HCT116 (cell line): ENCODE measurements at regions not wholly inside any gene's neighbourhood (a gene's known extent, or its start where the extent isn't known, plus 50 kb on each side); places are given as distances from the start of the nearest gene placed in this dataset.

Experiments used
- ATAC-seq: fragments of 200-7000 bp; cut with Tn5 transposase; 2 replicates; pipeline ENCODE4 v1.9.1; 2020; ENCODE audit warnings: mild to moderate bottlenecking, moderate library complexity
- BruUV-seq: library from RNA; stranded (reverse); fragments of 400-500 nt; replicated peaks from 2 replicates; lab custom pipeline; 2021; lab: Mats Ljungman, UMichigan
- CTCF ChIA-PET: fragments of 300-600 bp; sonication (Branson Sonifier 250); formaldehyde crosslinking; loops from one replicate; lab custom pipeline; 2021; ENCODE audit warnings: antibody characterized with exemption; lab: Charles Lee
- POLR2A ChIA-PET: fragments of 300-600, 350-600 bp; sonication (Branson Sonifier 250); formaldehyde crosslinking; loops from one replicate; lab custom pipeline; 2021; ENCODE audit warnings: antibody characterized with exemption; lab: Charles Lee
- RAD21 ChIA-PET, 2 experiments: fragments of 300-600 bp; sonication (Branson Sonifier 250); formaldehyde crosslinking; loops; one replicate each; lab custom pipeline; 2023; ENCODE audit warnings: low total read pairs in 2 of 2; ENCODE audit not compliant: uncharacterized antibody in 2 of 2, unreplicated experiment in 2 of 2, low non-redundant PET in 1 of 2; lab: Charles Lee
- DNase-seq: peaks from one replicate; pipeline ENCODE4 v3.0.0-alpha.2; 2010; ENCODE audit warnings: low read depth, low spot score
- H2AFZ ChIP-seq: fragments of 200-600 bp; shearing (Covaris generic), sonication (generic); 2 replicates; pipeline ENCODE4 v1.6.1; 2017; ENCODE audit warnings: low read depth, mixed run types, mixed read lengths, antibody characterized with exemption, low read length; ENCODE audit not compliant: poor library complexity, severe bottlenecking
- H3K27ac ChIP-seq: 2 replicates; pipeline ENCODE4 v1.5.1; 2012; ENCODE audit warnings: low read depth, low read length
- H3K27me3 ChIP-seq: fragments of 200-600 bp; sonication (generic); 2 replicates; pipeline ENCODE4 v1.6.1; 2016; ENCODE audit warnings: mixed run types, low read length, mixed read lengths; ENCODE audit not compliant: insufficient read depth
- H3K36me3 ChIP-seq, 2 experiments: fragments of 200-500 bp in 1 of 2; fragments of 200-600 bp in 1 of 2; sonication (Bioruptor generic) in 1 of 2; sonication (generic) in 1 of 2; 2 replicates each; pipeline versions ENCODE4 v1.5.1 to v1.6.1; 2014 to 2016; ENCODE audit warnings: low read length in 2 of 2, inconsistent platforms in 1 of 2, mixed read lengths in 1 of 2, mixed run types in 1 of 2; ENCODE audit not compliant: insufficient read depth in 2 of 2, control insufficient read depth in 1 of 2
- H3K4me1 ChIP-seq, 2 experiments: fragments of 200-600 bp in 1 of 2; sonication (generic) in 1 of 2; 2 replicates each; pipeline versions ENCODE4 v1.5.1 to v1.6.1; 2012 to 2017; ENCODE audit warnings: low read length in 2 of 2, inconsistent platforms in 1 of 2, mild to moderate bottlenecking in 1 of 2, mixed read lengths in 1 of 2, mixed run types in 1 of 2, moderate library complexity in 1 of 2; ENCODE audit not compliant: insufficient read depth in 2 of 2, control insufficient read depth in 1 of 2
- H3K4me2 ChIP-seq: fragments of 200-600 bp; sonication (generic); 2 replicates; pipeline ENCODE4 v1.6.1; 2017; ENCODE audit warnings: mixed run types, low read length, mixed read lengths
- H3K4me3 ChIP-seq, 2 experiments: fragments of 200-600 bp in 1 of 2; sonication (generic) in 1 of 2; replicated peaks in 1 of 2; 2 replicates each; pipeline ENCODE4 v1.5.1; 2011 to 2016; ENCODE audit warnings: low read length in 2 of 2, control low read depth in 1 of 2, low read depth in 1 of 2, mild to moderate bottlenecking in 1 of 2, mixed read lengths in 1 of 2, mixed run types in 1 of 2
- H3K79me2 ChIP-seq: fragments of 200-600 bp; sonication (generic); 2 replicates; pipeline ENCODE4 v1.6.1; 2017; ENCODE audit warnings: mild to moderate bottlenecking, mixed run types, low read length, moderate library complexity, mixed read lengths; ENCODE audit not compliant: insufficient read depth
- H3K9ac ChIP-seq: fragments of 200-600 bp; sonication (generic); 2 replicates; pipeline ENCODE4 v1.6.1; 2016; ENCODE audit warnings: low read length, mixed read lengths
- H3K9me2 ChIP-seq: fragments of 200-600 bp; sonication (generic), shearing (Covaris generic); 2 replicates; pipeline ENCODE4 v1.6.1; 2017; ENCODE audit warnings: mixed run types, mild to moderate bottlenecking, moderate library complexity; ENCODE audit not compliant: insufficient read depth
- H3K9me3 ChIP-seq, 2 experiments: fragments of 200-500 bp in 1 of 2; fragments of 200-600 bp in 1 of 2; sonication (Bioruptor generic) in 1 of 2; sonication (generic) in 1 of 2; 2 replicates each; pipeline ENCODE4 v1.6.1; 2014 to 2017; ENCODE audit warnings: low read length in 2 of 2, mixed read lengths in 2 of 2, inconsistent platforms in 1 of 2, low read depth in 1 of 2, mild to moderate bottlenecking in 1 of 2, mixed run types in 1 of 2, moderate library complexity in 1 of 2; ENCODE audit not compliant: control insufficient read depth in 1 of 2, insufficient read depth in 1 of 2
- H4K20me1 ChIP-seq: fragments of 200-600 bp; sonication (generic), shearing (Covaris generic); 2 replicates; pipeline ENCODE4 v1.6.1; 2017; ENCODE audit warnings: mixed run types, mild to moderate bottlenecking, moderate library complexity; ENCODE audit not compliant: insufficient read depth
- CEBPB ChIP-seq: IDR thresholded peaks from 2 replicates; pipeline ENCODE4 v1.6.1; 2012; ENCODE audit warnings: low read depth
- EGR1 ChIP-seq: IDR thresholded peaks from 2 replicates; pipeline ENCODE4 v1.6.1; 2012; ENCODE audit warnings: low read depth
- ELF1 ChIP-seq: IDR thresholded peaks from 2 replicates; pipeline ENCODE4 v1.6.1; 2012; ENCODE audit warnings: low read depth, borderline replicate concordance
- EZH2 ChIP-seq: fragments of 200-600 bp; sonication (generic); IDR thresholded peaks from 2 replicates; pipeline ENCODE4 v1.6.1; 2017; ENCODE audit warnings: antibody characterized with exemption, mixed run types
- EZH2phosphoT487 ChIP-seq: fragments of 200-600 bp; IDR thresholded peaks from 2 replicates; pipeline ENCODE4 v1.6.1; 2018; ENCODE audit warnings: antibody characterized with exemption, borderline replicate concordance
- FOSL1 ChIP-seq: IDR thresholded peaks from 2 replicates; pipeline ENCODE4 v1.6.1; 2012; ENCODE audit warnings: low read depth
- POLR2A ChIP-seq: IDR thresholded peaks from 2 replicates; pipeline ENCODE4 v1.7.0; 2011; ENCODE audit warnings: borderline replicate concordance; ENCODE audit not compliant: insufficient read depth, insufficient read length; ENCODE audit errors: extremely low read depth
- RAD21 ChIP-seq: IDR thresholded peaks from 2 replicates; pipeline ENCODE4 v1.6.1; 2012; ENCODE audit warnings: low read depth, mild to moderate bottlenecking
- SP1 ChIP-seq: IDR thresholded peaks from 2 replicates; pipeline ENCODE4 v1.6.1; 2012; ENCODE audit warnings: low read depth
- SRF ChIP-seq: IDR thresholded peaks from 2 replicates; pipeline ENCODE4 v1.6.1; 2012; ENCODE audit warnings: low read depth
- TCF7L2 ChIP-seq: IDR thresholded peaks from 2 replicates; pipeline ENCODE4 v1.7.0; 2011; ENCODE audit warnings: borderline replicate concordance, inconsistent platforms; ENCODE audit not compliant: insufficient read depth, insufficient read length; ENCODE audit errors: extremely low read depth
- ZBTB33 ChIP-seq: IDR thresholded peaks from 2 replicates; pipeline ENCODE4 v1.6.1; 2011; ENCODE audit warnings: mild to moderate bottlenecking, low read length, moderate library complexity; ENCODE audit not compliant: insufficient replicate concordance; ENCODE audit errors: extremely low read depth
- ZFX ChIP-seq: fragments of 450-650 bp; IDR thresholded peaks from 2 replicates; pipeline ENCODE4 v1.6.1; 2017
- ZNF274 ChIP-seq: fragments of 200-500 bp; sonication (Bioruptor generic); IDR thresholded peaks from 2 replicates; pipeline ENCODE4 v1.6.1; 2014; ENCODE audit warnings: mild to moderate bottlenecking, low read depth, low read length, inconsistent platforms
- intact Hi-C: fragments of 100-400 bp; cut with micrococcal nuclease; formaldehyde crosslinking; loops from 2 replicates; pipeline ENCODE4 v1.10.0; 2022
- TF ChIP-seq, protein P1 (sequence below): IDR thresholded peaks from 2 replicates; pipeline ENCODE4 v1.6.1; 2012
- TF ChIP-seq, protein P2 (sequence below), 3 experiments: fragments of 200-600 bp in 1 of 3; sonication (generic) in 1 of 3; IDR thresholded peaks in 2 of 3; conservative IDR thresholded peaks in 1 of 3; 2 replicates each; pipeline ENCODE4 v1.5.1; 2012 to 2017; ENCODE audit warnings: low read depth in 2 of 3, low read length in 2 of 3, antibody characterized with exemption in 1 of 3, borderline replicate concordance in 1 of 3, control low read depth in 1 of 3, mild to moderate bottlenecking in 1 of 3, mixed read lengths in 1 of 3, mixed run types in 1 of 3, moderate library complexity in 1 of 3; ENCODE audit not compliant: insufficient read depth in 1 of 3

DNA sequence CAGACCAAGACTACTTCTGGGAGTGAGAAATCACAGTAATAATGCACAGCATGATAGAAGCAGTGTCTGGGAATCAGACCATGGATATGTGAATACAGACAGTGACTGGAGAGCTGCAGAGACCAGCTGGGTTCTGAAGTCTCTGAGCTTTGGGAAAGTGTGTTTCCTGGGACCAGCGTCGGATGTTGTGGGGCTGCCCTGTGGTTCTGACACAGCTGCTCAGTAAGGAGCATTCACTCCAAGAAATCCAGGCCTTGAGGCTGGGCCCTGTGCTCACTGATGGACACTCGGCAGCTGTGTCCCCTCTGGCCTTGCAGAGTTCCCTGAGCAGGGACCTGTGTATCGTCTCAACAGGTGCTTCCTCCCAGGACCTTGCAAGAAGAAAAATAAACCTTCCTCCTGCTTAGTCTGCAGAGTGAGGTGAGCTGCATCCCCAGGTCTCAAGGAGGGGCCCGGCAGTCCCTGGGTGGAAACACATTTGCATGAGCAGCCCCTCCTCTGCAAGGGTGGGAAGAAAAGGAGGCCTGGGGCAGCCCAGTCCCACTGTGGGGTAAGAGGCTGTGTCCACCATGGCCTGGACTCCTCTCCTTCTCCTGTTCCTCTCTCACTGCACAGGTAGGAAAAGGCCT is 107.9 kb downstream of the VPREB1 start (continued):
- TF ChIP-seq, protein P1, sequence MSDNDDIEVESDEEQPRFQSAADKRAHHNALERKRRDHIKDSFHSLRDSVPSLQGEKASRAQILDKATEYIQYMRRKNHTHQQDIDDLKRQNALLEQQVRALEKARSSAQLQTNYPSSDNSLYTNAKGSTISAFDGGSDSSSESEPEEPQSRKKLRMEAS = no peak
- TF ChIP-seq EZH2 (no peak), EGR1 (no peak), ELF1 (no peak), ZFX (no peak), ZNF274 (no peak), EZH2phosphoT487 (no peak), CEBPB (no peak), RAD21 (no peak), POLR2A (no peak), FOSL1 (no peak)
- TF ChIP-seq, protein P2, sequence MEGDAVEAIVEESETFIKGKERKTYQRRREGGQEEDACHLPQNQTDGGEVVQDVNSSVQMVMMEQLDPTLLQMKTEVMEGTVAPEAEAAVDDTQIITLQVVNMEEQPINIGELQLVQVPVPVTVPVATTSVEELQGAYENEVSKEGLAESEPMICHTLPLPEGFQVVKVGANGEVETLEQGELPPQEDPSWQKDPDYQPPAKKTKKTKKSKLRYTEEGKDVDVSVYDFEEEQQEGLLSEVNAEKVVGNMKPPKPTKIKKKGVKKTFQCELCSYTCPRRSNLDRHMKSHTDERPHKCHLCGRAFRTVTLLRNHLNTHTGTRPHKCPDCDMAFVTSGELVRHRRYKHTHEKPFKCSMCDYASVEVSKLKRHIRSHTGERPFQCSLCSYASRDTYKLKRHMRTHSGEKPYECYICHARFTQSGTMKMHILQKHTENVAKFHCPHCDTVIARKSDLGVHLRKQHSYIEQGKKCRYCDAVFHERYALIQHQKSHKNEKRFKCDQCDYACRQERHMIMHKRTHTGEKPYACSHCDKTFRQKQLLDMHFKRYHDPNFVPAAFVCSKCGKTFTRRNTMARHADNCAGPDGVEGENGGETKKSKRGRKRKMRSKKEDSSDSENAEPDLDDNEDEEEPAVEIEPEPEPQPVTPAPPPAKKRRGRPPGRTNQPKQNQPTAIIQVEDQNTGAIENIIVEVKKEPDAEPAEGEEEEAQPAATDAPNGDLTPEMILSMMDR (IDR thresholded peaks at IDR 0.05 in 2 of 3, conservative IDR thresholded peaks at IDR 0.05 in 1 of 3; ENCODE audit: borderline replicate concordance in 1 of 3, insufficient read depth in 1 of 3, low read depth in 2 of 3, low read length in 2 of 3) = no peak

DNA sequence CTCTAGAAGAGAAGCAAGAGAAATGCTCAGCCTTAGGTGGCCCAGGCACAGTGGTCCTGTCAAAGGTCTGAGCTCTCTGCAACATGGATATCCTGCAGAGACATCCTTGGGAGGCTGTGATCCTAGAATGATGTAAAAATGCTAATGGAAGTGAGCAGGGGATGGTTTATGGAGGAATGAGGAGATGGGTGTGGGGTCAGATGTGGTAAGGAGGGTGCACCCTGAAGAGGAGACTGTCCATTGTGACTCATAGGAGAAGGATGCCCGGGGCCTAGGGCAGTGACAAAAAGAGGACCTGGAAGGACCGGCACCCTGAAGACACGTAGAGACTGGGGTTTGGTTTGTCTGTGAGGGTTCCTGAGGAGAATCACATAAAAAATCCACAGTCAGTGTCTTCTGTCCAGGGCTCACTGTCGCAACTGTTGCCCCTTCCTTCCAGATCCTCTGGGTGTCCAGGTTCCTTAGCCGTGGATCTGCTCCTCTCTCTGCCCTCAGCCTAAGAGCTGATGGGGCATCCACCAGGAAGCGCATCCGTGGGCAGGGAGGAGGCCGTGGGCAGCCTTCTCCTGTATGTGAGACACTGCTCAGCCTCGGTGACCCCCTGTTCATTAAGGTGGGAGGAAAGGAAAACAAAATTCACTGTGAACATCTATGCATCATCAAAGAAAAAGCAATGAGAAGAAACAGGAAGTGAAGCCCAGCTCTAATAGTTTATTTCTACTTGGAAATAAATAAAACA is 110.7 kb downstream of the VPREB1 start:
- peaks cover 0 to 7% of the 10 kb centered on the region in 2 experiments; a peak in 1 of 4 replicates for H3K4me1 ChIP-seq
- H3K9me3 ChIP-seq = no peaks in the 10 kb centered on the region
- H3K27ac ChIP-seq = no peak overlapping the region
- no peaks in the 10 kb centered on the region for H4K20me1 ChIP-seq
- TF ChIP-seq, protein P1 = no peak
- TF ChIP-seq ZFX (no peak), TCF7L2 (no peak), ZBTB33 (no peak), POLR2A (no peak), SRF (no peak), SP1 (no peak)
- H3K27me3 ChIP-seq = peaks cover 11% of the 10 kb centered on the region
- ChIA-PET RAD21 (no interaction called here), CTCF (interaction anchor here (2.3 kb wide), 1 partner anchor 12 kb away, joined by 12 read pairs; no protein-coding TSS in a partner anchor), POLR2A (no interaction called here)
- no TSS peak for BruUV-seq
- intact Hi-C loops = no loop called here
- no peak overlapping the region for H2AFZ ChIP-seq
- ATAC-seq (no peak), DNase-seq (no peak)
- H3K79me2 ChIP-seq = no peaks in the 10 kb centered on the region
- H3K4me2 ChIP-seq = no peak overlapping the region
- H3K4me3 ChIP-seq = no peak overlapping the region
- no peaks in the 10 kb centered on the region for H3K9me2 ChIP-seq
- H3K36me3 ChIP-seq = no peaks in the 10 kb centered on the region
- H3K9ac ChIP-seq = no peak overlapping the region
